GM23338 (cell line): ENCODE measurements at regions not wholly inside any gene's neighbourhood (a gene's known extent, or its start where the extent isn't known, plus 50 kb on each side); places are given as distances from the start of the nearest gene placed in this dataset.

Source experiments
- CREB1 ChIP-seq: fragments of 250-450 bp; sonication (Bioruptor Pico); IDR thresholded peaks from 2 replicates; pipeline ENCODE4 v1.5.0; 2020; ENCODE audit warnings: low read depth, mild to moderate bottlenecking, moderate library complexity
- CTCF ChIP-seq, 2 experiments: fragments of 200-600 bp in 1 of 2; sonication (generic) in 1 of 2; conservative IDR thresholded peaks; 2 replicates each; pipeline versions ENCODE4 v1.5.1 to v1.6.1; 2016 to 2017; ENCODE audit warnings: antibody characterized with exemption in 2 of 2, low read depth in 2 of 2, mild to moderate bottlenecking in 2 of 2, moderate library complexity in 1 of 2
- EZH2phosphoT487 ChIP-seq: fragments of 200-600 bp; sonication (generic); IDR thresholded peaks from one replicate; pipeline ENCODE4 v1.8.1; 2018; ENCODE audit warnings: antibody characterized with exemption; ENCODE audit not compliant: unreplicated experiment
- POLR2AphosphoS5 ChIP-seq: IDR thresholded peaks from 2 replicates; pipeline ENCODE4 v1.6.1; 2016; ENCODE audit warnings: antibody characterized with exemption, low read depth

- TF ChIP-seq CREB1 (no peak), POLR2AphosphoS5 (no peak), EZH2phosphoT487 (no peak), CTCF (conservative IDR thresholded peaks at IDR 0.05; ENCODE audit: low read depth in 2 of 2) (no peak)
These were observed 776.8 kb downstream of the BCL11A start for GRCh38 chr2:59776726-59777008.
